ENCODE measurements at regions not wholly inside any gene's neighbourhood (a gene's known extent, or its start where the extent isn't known, plus 50 kb on each side); places are given as distances from the start of the nearest gene placed in this dataset.

GRCh38 chr6:85143676-85144075, 306.2 kb upstream of the NT5E start:
- no peak overlapping the region for H3K4me3 ChIP-seq (ENCODE audit: control insufficient read depth, low read depth, low read length)
- no peak for DNase-seq (ENCODE audit: low read depth)
- TF ChIP-seq CTCF (conservative IDR thresholded peaks at IDR 0.05; ENCODE audit: control insufficient read depth, insufficient read depth, low read depth, low read length), result no peak

- DNase-seq (ENCODE audit: low read depth), result no peak
- no peak overlapping the region for H3K4me3 ChIP-seq (ENCODE audit: control insufficient read depth, low read depth, low read length)
- no peak for TF ChIP-seq CTCF (conservative IDR thresholded peaks at IDR 0.05; ENCODE audit: control insufficient read depth, insufficient read depth, low read depth, low read length)
These were observed 312.0 kb upstream of the NT5E start for GRCh38 chr6:85137865-85138264.

GRCh38 chr6:85136310-85136709, 313.6 kb upstream of the NT5E start:
- no peak overlapping the region for H3K4me3 ChIP-seq (ENCODE audit: control insufficient read depth, low read depth, low read length)
- TF ChIP-seq CTCF (conservative IDR thresholded peaks at IDR 0.05; ENCODE audit: control insufficient read depth, insufficient read depth, low read depth, low read length), result no peak

DNA sequence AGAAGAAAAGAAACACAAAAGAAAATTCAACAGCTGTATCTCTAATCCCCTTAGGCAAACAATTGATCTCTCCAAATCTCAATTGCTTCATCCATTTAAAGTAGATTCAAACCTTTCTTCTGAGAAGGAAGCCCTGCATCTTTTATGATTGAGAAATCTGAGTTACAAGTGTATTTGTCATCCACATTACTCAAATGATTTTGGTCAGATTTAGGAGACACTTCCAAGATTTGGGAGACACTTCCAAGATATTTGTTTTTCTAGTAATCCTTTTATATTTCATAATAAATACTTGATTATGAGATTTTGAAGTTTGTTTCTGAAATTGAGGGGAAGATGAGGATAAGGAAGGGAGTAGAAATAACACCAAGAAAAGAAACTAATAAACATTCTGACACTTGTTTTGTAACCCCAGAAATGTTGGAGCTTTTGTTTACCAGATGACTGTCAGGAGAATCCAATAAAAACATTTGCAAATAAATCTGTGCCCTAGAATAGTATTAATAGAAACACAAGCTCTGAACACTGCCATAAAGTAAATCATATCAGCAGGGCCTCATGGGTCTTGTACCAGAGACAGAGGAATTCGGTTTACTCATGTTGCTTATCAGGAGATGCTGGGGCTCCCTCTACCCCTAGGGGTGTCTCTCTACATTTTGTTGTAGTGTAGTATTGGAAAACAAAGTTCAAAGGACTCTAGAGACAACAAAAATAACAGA, 314.3 kb upstream of the NT5E start:
- H3K4me3 ChIP-seq (ENCODE audit: control insufficient read depth, low read depth, low read length), result no peak overlapping the region
- no peak for TF ChIP-seq CTCF (conservative IDR thresholded peaks at IDR 0.05; ENCODE audit: control insufficient read depth, insufficient read depth, low read depth, low read length)
- DNase-seq (ENCODE audit: low read depth), result peak; percentile 79

More at GRCh38 chr6:85136310-85136709, 313.6 kb upstream of the NT5E start:
- DNase-seq (ENCODE audit: low read depth), result no peak

- H3K4me3 ChIP-seq (ENCODE audit: control insufficient read depth, low read depth, low read length), result no peak overlapping the region
- DNase-seq (ENCODE audit: low read depth), result no peak
- TF ChIP-seq CTCF (conservative IDR thresholded peaks at IDR 0.05; ENCODE audit: control insufficient read depth, insufficient read depth, low read depth, low read length), result no peak
These were observed 315.7 kb upstream of the NT5E start for GRCh38 chr6:85134172-85134571.

GRCh38 chr6:85132091-85132490, 317.8 kb upstream of the NT5E start:
- H3K4me3 ChIP-seq (ENCODE audit: control insufficient read depth, low read depth, low read length), result no peak overlapping the region
- TF ChIP-seq CTCF (conservative IDR thresholded peaks at IDR 0.05; ENCODE audit: control insufficient read depth, insufficient read depth, low read depth, low read length), result no peak
- DNase-seq (ENCODE audit: low read depth), result no peak

Data from fibroblast of mammary gland (primary cell).